C1 segment of cervical spinal cord (tissue), 14 donors: ENCODE measurements at regions not wholly inside any gene's neighbourhood (a gene's known extent, or its start where the extent isn't known, plus 50 kb on each side); places are given as distances from the start of the nearest gene placed in this dataset.

Experiments used
- DNase-seq, 14 donors: peaks; one replicate each; lab custom pipeline; 2025; lab: John Stamatoyannopoulos, UW

DNA sequence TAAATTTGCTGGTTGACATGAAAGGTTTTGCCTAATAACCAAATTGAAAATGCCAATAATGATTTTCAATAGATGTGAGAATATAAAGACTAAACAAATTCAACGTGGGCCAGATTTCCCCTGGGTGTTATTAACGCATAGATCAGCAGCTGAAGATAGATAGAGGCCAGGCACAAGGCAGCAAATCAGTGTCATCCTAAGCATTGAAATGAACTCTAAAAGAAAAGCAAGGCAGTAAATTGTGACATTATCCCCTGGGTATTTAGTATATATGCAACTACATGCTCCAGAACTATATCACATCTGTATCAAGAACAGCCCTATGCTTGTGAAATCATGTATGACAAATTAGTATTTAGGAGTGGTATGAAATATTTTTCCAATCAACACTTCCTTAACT is 167.1 kb upstream of the EPHA3 start:
- no peak for DNase-seq

DNA sequence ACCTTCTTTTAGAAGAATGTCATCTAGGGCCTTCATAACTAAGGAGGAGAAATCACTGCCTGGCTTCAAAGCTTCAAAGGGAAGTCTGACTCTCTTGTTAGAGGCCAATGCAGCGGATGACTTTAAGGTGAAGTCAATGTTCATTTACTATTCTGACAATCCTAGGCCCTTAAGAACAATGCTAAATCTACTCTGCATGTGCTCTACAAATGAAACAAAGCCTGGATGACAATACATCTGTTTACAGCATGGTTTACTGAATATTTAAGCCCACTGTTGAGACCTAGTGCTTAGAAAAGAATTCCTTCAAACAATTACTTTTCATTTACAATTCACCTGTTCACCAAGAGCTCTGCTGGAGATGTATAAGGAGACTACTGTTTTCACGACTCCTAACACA is 160.4 kb upstream of the EPHA3 start:
- no peak for DNase-seq

- DNase-seq: no peak
These were observed 152.6 kb upstream of the EPHA3 start for GRCh38 chr3:88954853-88955252.

- DNase-seq: no peak
These were observed 152.1 kb upstream of the EPHA3 start for GRCh38 chr3:88955274-88955673.

- no peak for DNase-seq
These were observed 149.5 kb upstream of the EPHA3 start for GRCh38 chr3:88957711-88958439.

DNA sequence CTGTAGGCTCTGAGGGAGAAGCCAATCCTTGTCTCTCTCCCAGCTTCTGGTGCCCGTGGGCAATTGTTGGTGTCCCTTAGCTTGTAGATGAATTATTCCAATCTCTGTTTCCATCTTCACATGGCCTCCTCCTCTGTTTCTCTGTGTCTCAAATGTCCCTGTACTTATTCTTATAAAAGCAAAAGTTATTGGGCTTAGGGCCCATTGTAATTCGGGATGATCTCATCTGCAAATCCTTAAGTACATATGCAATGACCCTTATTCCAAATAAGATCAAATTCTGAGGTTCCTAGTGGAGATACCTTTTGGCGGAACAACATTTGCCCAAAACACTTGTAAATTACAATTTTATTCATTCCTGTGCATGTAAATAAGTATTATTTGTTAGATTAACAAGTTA is 147.4 kb upstream of the EPHA3 start:
- DNase-seq: no peak

GRCh38 chr3:88963003-88963402 is 144.4 kb upstream of the EPHA3 start:
- no peak for DNase-seq

DNA sequence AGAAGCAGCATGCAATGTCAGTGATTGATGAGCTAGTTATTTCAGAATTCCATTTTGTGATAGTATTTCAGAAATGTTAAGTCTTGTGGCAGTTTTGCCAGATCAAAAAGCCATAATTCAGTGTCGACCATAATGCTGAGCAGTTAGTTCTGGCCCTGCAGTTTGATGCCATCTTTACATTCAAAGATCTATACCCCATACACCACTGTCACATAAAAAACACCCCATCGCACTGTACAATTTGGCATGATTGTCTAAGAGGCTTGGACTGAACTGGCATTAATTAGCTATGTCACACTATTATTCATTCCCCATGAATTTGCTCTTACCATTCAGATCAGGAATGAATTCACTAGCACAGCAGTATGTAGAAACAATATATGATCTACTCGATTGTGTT is 127.7 kb upstream of the EPHA3 start:
- no peak for DNase-seq

DNA sequence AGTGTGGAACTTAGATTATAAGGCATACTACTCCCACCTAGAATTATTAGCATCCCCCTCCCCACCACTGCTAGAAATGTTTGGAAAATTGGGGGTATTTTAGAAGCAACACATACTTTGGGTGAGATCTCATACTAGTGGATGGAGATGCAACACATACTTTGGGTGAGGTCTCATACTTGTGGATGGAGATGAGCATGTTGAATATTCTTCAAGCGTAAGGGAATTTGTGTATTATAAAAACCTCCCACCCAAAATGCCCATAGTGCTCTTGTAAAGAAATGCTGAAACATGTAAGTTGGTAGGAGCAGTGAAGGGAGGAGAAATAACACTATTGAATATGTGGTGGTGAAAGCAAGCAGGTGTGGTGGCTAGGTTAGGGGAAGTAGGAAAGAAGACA is 124.0 kb upstream of the EPHA3 start:
- DNase-seq: no peak

GRCh38 chr3:88984256-88984655 is 123.2 kb upstream of the EPHA3 start:
- DNase-seq: no peak

- DNase-seq: no peak
These were observed 122.6 kb upstream of the EPHA3 start for GRCh38 chr3:88984832-88985231.

DNA sequence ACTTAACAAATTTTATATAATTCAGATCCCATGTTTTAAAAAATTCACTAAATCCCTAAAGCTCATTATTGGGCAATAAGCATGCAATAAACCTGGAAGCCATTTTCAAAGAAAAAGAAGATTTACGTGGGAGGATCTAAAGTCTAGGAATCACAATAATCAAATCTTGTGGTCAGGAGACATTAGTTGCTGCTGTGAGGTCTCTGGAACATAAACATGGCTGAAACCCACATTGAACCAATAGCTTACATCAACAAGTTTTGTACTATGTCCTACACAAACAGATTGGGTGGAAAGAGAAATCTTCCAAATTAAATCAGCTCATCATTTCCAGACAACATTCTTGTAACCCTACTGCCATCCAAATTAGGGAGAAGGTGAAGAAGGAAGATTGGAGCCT is 121.9 kb upstream of the EPHA3 start:
- DNase-seq: no peak

- DNase-seq: no peak
These were observed 120.6 kb upstream of the EPHA3 start for GRCh38 chr3:88986834-88987233.

DNA sequence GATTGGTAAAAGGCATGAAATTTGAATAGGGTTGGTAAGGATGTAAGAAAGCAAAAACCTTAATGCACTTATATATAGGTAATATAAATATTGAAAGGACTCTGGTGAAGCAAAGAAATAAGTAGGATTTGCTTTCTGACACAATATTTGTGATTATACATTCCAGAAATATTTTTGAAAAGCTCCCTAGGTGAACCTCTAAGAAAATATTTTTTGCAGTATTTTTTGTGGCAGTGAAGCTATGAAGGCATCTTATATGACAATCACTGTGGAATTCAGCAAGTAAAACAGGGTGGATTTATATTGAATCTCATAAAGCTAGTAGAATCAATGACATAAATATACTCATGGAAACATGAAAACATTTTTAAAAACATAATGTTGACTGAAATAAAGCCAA is 119.6 kb upstream of the EPHA3 start:
- no peak for DNase-seq

DNA sequence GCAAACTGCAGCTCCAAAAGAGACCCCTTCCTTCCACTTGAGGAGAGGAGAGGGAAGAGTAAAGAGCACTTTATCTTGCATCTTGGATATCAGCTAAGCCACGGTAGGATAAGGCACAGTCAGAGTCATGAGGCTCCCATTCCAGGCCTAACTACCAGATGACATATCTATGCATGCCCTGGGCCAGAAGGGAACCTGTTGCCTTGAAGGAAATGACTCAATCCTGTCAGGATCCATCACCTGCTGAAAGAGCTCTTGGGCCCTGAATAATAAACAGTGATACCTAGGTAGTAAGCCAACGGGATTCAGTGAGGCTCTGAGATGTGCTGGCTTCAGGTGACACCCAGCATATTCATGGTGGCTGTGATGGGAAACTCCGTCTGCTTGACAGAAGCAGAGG is 118.5 kb upstream of the EPHA3 start:
- DNase-seq: no peak

GRCh38 chr3:88991496-88991895 is 115.9 kb upstream of the EPHA3 start:
- DNase-seq: no peak

GRCh38 chr3:88996691-88997090 is 110.7 kb upstream of the EPHA3 start:
- no peak for DNase-seq

DNA sequence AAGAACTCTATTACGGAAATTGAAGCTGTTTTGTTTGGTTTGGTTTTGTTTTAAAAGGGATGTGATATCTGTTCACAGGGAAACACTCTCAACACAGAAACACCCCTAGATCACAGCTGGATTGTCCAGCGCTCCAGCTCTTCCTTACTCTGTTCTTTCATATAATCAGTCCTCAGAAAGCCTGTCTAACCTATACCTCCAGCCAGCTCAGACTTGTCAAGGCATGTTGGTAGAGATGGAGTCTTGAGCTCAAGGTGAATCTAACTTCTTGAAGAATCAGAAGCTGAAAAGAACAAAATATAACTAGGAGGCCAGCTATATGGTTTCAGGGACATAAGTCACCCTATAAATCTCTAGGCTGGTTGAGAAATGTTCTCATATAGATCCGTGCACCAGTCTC is 110.2 kb upstream of the EPHA3 start:
- DNase-seq: no peak

DNA sequence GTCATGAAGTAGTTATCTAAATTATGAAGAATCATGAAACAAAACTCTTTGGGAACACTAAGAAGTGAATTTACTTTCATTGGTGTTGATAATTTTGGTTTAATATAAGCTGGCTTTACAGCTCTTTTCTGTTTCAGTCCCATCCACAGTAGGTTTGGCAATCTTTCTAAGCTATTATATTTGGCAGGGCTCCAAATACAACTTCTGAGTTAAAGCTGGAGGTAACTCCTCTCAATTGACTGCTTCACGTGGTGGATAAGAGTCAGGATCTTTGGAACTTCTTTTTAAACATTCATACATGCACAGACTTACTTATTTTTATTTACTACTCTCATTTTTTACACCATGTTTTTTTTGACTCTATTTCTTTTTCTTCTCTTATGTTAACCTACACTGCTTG is 106.5 kb upstream of the EPHA3 start:
- no peak for DNase-seq

DNA sequence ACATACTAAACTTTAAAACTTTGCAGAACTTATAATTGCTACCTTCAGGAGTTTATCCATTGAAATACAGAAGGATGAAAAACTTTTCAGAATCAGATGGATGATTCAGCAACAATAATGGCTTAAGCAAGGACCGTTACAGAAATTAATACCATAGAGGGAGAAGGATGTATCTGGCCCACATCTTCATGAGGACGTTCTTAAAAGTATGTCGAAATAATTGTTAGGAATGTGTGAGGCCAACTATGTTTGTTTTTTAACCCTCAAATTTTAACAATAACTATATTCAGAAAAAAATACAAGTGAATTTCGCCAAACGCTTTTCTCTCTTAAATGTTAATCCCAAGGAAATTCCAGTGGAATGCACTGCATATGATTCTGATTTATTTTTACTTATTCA is 105.2 kb upstream of the EPHA3 start:
- no peak for DNase-seq

DNA sequence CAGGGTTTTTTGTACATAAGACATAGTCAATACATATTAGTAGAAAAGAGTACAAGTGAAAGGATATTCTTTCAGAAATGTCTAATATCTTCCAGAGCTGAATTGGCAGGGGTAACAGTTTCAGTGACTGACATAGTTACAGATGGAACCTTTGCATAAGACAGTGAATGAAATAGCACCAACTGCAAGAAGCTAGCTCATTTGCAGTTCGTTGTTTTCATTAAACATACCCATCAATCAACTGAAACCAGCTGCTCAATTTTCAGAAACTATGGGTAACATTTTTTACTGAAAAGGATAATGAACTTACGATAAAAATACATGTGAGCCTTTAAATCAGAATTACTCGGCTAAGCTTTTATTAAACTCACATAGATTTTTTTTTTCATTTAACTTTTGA is 93.9 kb upstream of the EPHA3 start:
- DNase-seq: no peak

- DNase-seq: no peak
These were observed 89.9 kb upstream of the EPHA3 start for GRCh38 chr3:89017531-89017930.

DNA sequence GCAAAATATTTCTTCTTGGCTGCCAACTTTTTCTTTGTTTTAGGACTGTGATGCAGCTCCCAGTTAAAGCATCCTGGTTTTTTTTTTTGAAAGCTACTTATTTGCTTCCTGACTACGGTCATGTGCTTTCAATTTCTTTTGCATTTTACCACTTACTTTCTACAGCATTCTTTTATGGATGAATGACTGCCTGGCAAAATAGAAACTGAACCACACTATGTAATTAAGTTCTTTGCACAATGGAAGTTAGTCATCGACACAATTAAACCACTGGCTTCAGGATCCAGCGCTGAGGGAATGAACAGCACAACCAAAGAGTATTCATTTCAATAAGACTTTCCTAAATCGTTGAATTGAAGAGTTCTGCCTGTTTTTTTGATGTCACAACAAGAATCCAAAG is 82.2 kb upstream of the EPHA3 start:
- no peak for DNase-seq

GRCh38 chr3:89032346-89033013 is 74.9 kb upstream of the EPHA3 start:
- no peak for DNase-seq
